DND-41 (cell line): ENCODE measurements at regions not wholly inside any gene's neighbourhood (a gene's known extent, or its start where the extent isn't known, plus 50 kb on each side); places are given as distances from the start of the nearest gene placed in this dataset.
"Not testable (repeated sequence)": the region's sequence is repeated elsewhere in the genome, so short reads cannot be mapped to it uniquely, and the experiment has no call there.

ENCODE experiments used
- ATAC-seq: fragments of 200-7000 bp; cut with Tn5 transposase; 3 replicates; pipeline ENCODE4 v1.9.1; 2021; ENCODE audit warnings: low read depth; ENCODE audit not compliant: insufficient read depth
- DNase-seq: peaks from one replicate; pipeline ENCODE4 v3.0.0-alpha.2; 2020
- H2AFZ ChIP-seq: 2 replicates; pipeline ENCODE4 v1.6.0; 2012; ENCODE audit warnings: low read depth, low read length
- H3K27ac ChIP-seq: 2 replicates; pipeline ENCODE4 v1.5.1; 2012; ENCODE audit warnings: low read length, inconsistent platforms
- H3K27me3 ChIP-seq: fragments of 200-600 bp; sonication (generic); 2 replicates; pipeline ENCODE4 v1.6.0; 2012; ENCODE audit warnings: low read length, mild to moderate bottlenecking, inconsistent platforms; ENCODE audit not compliant: insufficient read depth, poor library complexity
- H3K36me3 ChIP-seq: 2 replicates; pipeline ENCODE4 v1.5.1; 2012; ENCODE audit warnings: low read length, inconsistent platforms; ENCODE audit not compliant: insufficient read depth
- H3K4me1 ChIP-seq: 2 replicates; pipeline ENCODE4 v1.5.1; 2012; ENCODE audit warnings: mild to moderate bottlenecking, low read length; ENCODE audit not compliant: insufficient read depth
- H3K4me2 ChIP-seq: 2 replicates; pipeline ENCODE4 v1.6.0; 2012; ENCODE audit warnings: mild to moderate bottlenecking, moderate library complexity, low read length, inconsistent platforms; ENCODE audit not compliant: insufficient read depth
- H3K4me3 ChIP-seq, 2 experiments: fragments of 200-600 bp in 1 of 2; shearing (Covaris generic) in 1 of 2; 2 replicates each; pipeline ENCODE4 v1.5.1; 2012 to 2016; ENCODE audit warnings: inconsistent platforms in 2 of 2, low read length in 2 of 2, mild to moderate bottlenecking in 2 of 2, low read depth in 1 of 2, moderate library complexity in 1 of 2
- H3K79me2 ChIP-seq: 2 replicates; pipeline ENCODE4 v1.6.0; 2012; ENCODE audit warnings: low read length, inconsistent platforms; ENCODE audit not compliant: insufficient read depth
- H3K9ac ChIP-seq: 2 replicates; pipeline ENCODE4 v1.6.0; 2012; ENCODE audit warnings: low read depth, mild to moderate bottlenecking, inconsistent platforms, low read length, moderate library complexity
- H3K9me3 ChIP-seq: 2 replicates; pipeline ENCODE4 v1.5.1; 2012; ENCODE audit warnings: low read length, moderate library complexity, mild to moderate bottlenecking, inconsistent platforms; ENCODE audit not compliant: insufficient read depth, severe bottlenecking
- H4K20me1 ChIP-seq: 2 replicates; pipeline ENCODE4 v1.6.0; 2012; ENCODE audit warnings: low read length; ENCODE audit not compliant: insufficient read depth
- CTCF ChIP-seq: IDR thresholded peaks from 2 replicates; pipeline ENCODE4 v1.5.1; 2012; ENCODE audit warnings: borderline replicate concordance, low read length, moderate library complexity, mild to moderate bottlenecking; ENCODE audit not compliant: poor library complexity, severe bottlenecking; ENCODE audit errors: extremely low read depth
- EZH2 ChIP-seq: IDR thresholded peaks from 3 replicates; pipeline ENCODE4 v1.6.1; 2012; ENCODE audit warnings: borderline replicate concordance, low read depth, mild to moderate bottlenecking, moderate library complexity, low read length, inconsistent platforms; ENCODE audit not compliant: severe bottlenecking

GRCh38 chr1:214761030-214761429, 158.0 kb downstream of the CENPF start:
- DNase-seq (no peak), ATAC-seq (no peak)
- no peak overlapping the region for H3K4me3 ChIP-seq
- H3K4me2 ChIP-seq, result no peak overlapping the region
- H3K36me3 ChIP-seq, result no peaks in the 10 kb centered on the region
- H2AFZ ChIP-seq, result no peak overlapping the region
- H4K20me1 ChIP-seq, result no peaks in the 10 kb centered on the region
- H3K9me3 ChIP-seq, result peaks cover 17% of the 10 kb centered on the region
- no peaks in the 10 kb centered on the region for H3K79me2 ChIP-seq
- H3K4me1 ChIP-seq, result no peaks in the 10 kb centered on the region
- no peak overlapping the region for H3K9ac ChIP-seq
- H3K27me3 ChIP-seq, result no peaks in the 10 kb centered on the region
- no peak overlapping the region for H3K27ac ChIP-seq
- TF ChIP-seq EZH2 (no peak), CTCF (no peak)

GRCh38 chr1:214762902-214763301, 159.9 kb downstream of the CENPF start:
- H3K36me3 ChIP-seq, result no peaks in the 10 kb centered on the region
- DNase-seq, result no peak
- H3K79me2 ChIP-seq, result no peaks in the 10 kb centered on the region
- no peak overlapping the region for H3K4me2 ChIP-seq
- no peaks in the 10 kb centered on the region for H4K20me1 ChIP-seq
- H3K4me3 ChIP-seq, result no peak overlapping the region
- TF ChIP-seq EZH2 (no peak), CTCF (no peak)
- H3K4me1 ChIP-seq, result no peaks in the 10 kb centered on the region
- H3K27ac ChIP-seq, result no peak overlapping the region
- H2AFZ ChIP-seq, result no peak overlapping the region
- H3K9me3 ChIP-seq, result peaks cover 9% of the 10 kb centered on the region
- no peaks in the 10 kb centered on the region for H3K27me3 ChIP-seq
- no peak for ATAC-seq
- no peak overlapping the region for H3K9ac ChIP-seq

- no peak overlapping the region for H2AFZ ChIP-seq
- H3K9ac ChIP-seq, result no peak overlapping the region
- no peaks in the 10 kb centered on the region for H3K4me1 ChIP-seq
- TF ChIP-seq CTCF (no peak), EZH2 (no peak)
- no peak overlapping the region for H3K27ac ChIP-seq
- ATAC-seq (no peak), DNase-seq (no peak)
- no peaks in the 10 kb centered on the region for H3K36me3 ChIP-seq
- no peaks in the 10 kb centered on the region for H3K27me3 ChIP-seq
- no peak overlapping the region for H3K4me3 ChIP-seq
- no peak overlapping the region for H3K4me2 ChIP-seq
- no peaks in the 10 kb centered on the region for H3K79me2 ChIP-seq
- H3K9me3 ChIP-seq, result peaks cover 9% of the 10 kb centered on the region
- no peaks in the 10 kb centered on the region for H4K20me1 ChIP-seq
Measured at GRCh38 chr1:214764502-214764901, 161.5 kb downstream of the CENPF start.

- Histone ChIP-seq H2AFZ (no peak overlapping the region), H3K4me3 (no peak overlapping the region), H3K9me3 (peaks cover 2% of the 10 kb centered on the region), H3K36me3 (no peaks in the 10 kb centered on the region), H3K27me3 (no peaks in the 10 kb centered on the region), H3K4me2 (no peak overlapping the region), H3K79me2 (no peaks in the 10 kb centered on the region), H3K4me1 (no peaks in the 10 kb centered on the region), H3K27ac (no peak overlapping the region), H3K9ac (no peak overlapping the region), H4K20me1 (no peaks in the 10 kb centered on the region)
- no peak for DNase-seq
- no peak for TF ChIP-seq EZH2
- TF ChIP-seq CTCF, result no peak
- ATAC-seq, result no peak
Measured at GRCh38 chr1:214767221-214767620, 164.2 kb downstream of the CENPF start.

- not testable (repeated sequence) for H3K4me3 ChIP-seq, H3K9me3 ChIP-seq, H3K4me1 ChIP-seq, ATAC-seq, H3K27me3 ChIP-seq, H3K4me2 ChIP-seq, H2AFZ ChIP-seq, H3K9ac ChIP-seq, DNase-seq, H3K36me3 ChIP-seq, H3K27ac ChIP-seq, H4K20me1 ChIP-seq, H3K79me2 ChIP-seq
Measured at GRCh38 chr1:214769666-214770065, 166.7 kb downstream of the CENPF start.
